DOHH2 (cell line): ENCODE measurements at regions not wholly inside any gene's neighbourhood (a gene's known extent, or its start where the extent isn't known, plus 50 kb on each side); places are given as distances from the start of the nearest gene placed in this dataset.

Experiments
- CTCF ChIP-seq: fragments of 200-600 bp; sonication (generic); IDR thresholded peaks from one replicate; pipeline ENCODE4 v1.5.1; 2014; ENCODE audit warnings: antibody characterized with exemption, mild to moderate bottlenecking, low read depth, low read length; ENCODE audit not compliant: poor library complexity, severe bottlenecking
- EZH2phosphoT487 ChIP-seq: fragments of 200-600 bp; sonication (generic); IDR thresholded peaks from 2 replicates; pipeline ENCODE4 v1.6.1; 2017; ENCODE audit warnings: borderline replicate concordance, mild to moderate bottlenecking, antibody characterized with exemption, low read length, moderate library complexity, mixed read lengths

DNA sequence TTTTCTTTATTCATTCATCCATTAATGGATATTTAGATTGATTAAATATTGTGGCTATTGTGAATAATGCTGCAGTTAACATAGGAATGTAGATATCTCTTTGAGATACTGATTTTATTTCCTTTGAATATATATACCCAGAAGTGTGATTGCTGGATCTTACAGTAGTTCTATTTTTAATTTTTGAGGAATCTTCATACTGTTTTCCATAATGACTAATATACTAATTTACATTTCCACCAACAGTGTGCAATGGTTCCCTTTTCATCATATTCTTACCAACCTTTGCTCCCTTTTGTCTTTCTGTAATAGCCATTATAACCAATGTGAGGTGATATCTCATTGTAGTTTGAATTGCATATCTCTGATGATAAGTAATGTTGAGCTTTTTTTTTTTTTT, 106.3 kb downstream of the OTOL1 start:
- TF ChIP-seq CTCF, result no peak
- TF ChIP-seq EZH2phosphoT487, result no peak
